ENCODE measurements at regions not wholly inside any gene's neighbourhood (a gene's known extent, or its start where the extent isn't known, plus 50 kb on each side); places are given as distances from the start of the nearest gene placed in this dataset.

DNA sequence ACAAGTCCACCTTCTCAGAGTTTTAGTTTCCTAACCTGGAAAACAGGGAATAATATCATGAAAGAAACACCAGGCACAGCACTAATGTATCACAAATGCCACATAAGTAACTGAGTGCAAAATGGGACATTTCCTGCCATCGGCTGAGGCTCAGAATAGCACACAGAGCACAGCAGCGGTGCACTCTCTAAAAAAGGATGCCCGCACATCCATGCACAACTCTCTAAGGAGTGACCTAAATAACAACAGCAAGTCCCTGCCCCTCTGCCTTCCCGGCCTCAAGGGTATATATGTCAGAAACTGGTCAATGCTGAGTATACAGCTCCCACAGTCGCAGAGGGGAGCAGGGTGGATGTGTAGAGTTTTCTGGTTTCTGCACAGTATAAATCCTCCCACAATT is 100.1 kb upstream of the ERG start:
- 78 to 84% methylated on average over 5 of the region's 5 CpGs for WGBS, 2 donors
- H3K27ac ChIP-seq (ENCODE audit: low read depth in 1 of 2, low read length in 1 of 2) = no peak overlapping the region
- no peak overlapping the region for H3K4me3 ChIP-seq
- no peaks in the 10 kb centered on the region for H3K9me3 ChIP-seq (ENCODE audit: control insufficient read depth in 4 of 4, insufficient read depth in 3 of 4, low read length in 3 of 4)
- H3K4me1 ChIP-seq (ENCODE audit: control insufficient read depth in 5 of 5, insufficient read depth in 5 of 5, low read length in 5 of 5) = no peaks in the 10 kb centered on the region
- no peak for DNase-seq
- no peak for ATAC-seq (ENCODE audit: insufficient read depth, low FRiP score)
- H3K9ac ChIP-seq (ENCODE audit: insufficient read depth in 1 of 2, low read length in 2 of 2) = no peak overlapping the region
- no peaks in the 10 kb centered on the region for H3K36me3 ChIP-seq (ENCODE audit: control insufficient read depth in 4 of 4, insufficient read depth in 4 of 4, low read length in 4 of 4)
- TF ChIP-seq, protein P1, sequence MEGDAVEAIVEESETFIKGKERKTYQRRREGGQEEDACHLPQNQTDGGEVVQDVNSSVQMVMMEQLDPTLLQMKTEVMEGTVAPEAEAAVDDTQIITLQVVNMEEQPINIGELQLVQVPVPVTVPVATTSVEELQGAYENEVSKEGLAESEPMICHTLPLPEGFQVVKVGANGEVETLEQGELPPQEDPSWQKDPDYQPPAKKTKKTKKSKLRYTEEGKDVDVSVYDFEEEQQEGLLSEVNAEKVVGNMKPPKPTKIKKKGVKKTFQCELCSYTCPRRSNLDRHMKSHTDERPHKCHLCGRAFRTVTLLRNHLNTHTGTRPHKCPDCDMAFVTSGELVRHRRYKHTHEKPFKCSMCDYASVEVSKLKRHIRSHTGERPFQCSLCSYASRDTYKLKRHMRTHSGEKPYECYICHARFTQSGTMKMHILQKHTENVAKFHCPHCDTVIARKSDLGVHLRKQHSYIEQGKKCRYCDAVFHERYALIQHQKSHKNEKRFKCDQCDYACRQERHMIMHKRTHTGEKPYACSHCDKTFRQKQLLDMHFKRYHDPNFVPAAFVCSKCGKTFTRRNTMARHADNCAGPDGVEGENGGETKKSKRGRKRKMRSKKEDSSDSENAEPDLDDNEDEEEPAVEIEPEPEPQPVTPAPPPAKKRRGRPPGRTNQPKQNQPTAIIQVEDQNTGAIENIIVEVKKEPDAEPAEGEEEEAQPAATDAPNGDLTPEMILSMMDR (IDR thresholded peaks at IDR 0.05; ENCODE audit: control extremely low read depth, extremely low read depth) = no peak
- H3K27me3 ChIP-seq (ENCODE audit: control insufficient read depth in 3 of 3, insufficient read depth in 3 of 3, low read length in 2 of 3) = peaks cover 0 to 3% (median 0%) of the 10 kb centered on the region in 3 donors

DNA sequence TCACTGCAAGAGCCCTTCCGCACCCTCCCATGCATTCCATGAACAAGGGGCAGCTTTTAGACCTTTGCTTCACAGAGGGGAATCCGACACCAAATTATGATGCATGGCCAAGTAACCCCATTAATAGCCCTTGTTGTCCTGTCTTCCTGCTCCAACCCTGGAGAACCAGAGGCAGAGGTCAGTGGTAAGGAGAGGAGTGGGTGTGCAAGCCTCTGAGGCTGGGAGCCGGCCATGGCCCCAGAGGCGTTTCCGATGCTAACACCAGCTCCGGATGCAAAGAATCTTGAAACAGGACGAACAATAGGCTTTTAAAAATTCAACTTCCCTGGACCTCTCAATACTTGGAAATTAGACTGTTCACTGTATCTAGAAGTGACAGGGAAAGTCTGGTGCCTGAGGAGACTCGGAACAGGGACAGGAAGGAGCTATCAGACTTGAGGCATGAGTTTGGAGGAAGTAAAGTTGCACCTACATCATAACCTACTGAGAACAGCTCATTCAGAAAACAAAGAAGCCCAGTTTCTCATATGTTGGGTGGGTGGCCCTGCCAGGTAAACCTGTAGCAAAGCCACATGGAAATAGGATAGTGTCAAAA is 101.2 kb upstream of the ERG start:
- Histone ChIP-seq H3K27ac (ENCODE audit: low read depth in 1 of 2, low read length in 1 of 2) (no peak overlapping the region), H3K9ac (ENCODE audit: insufficient read depth in 1 of 2, low read length in 2 of 2) (no peak overlapping the region), H3K27me3 (ENCODE audit: control insufficient read depth in 3 of 3, insufficient read depth in 3 of 3, low read length in 2 of 3) (peaks cover 0 to 3% (median 0%) of the 10 kb centered on the region in 3 donors), H3K9me3 (ENCODE audit: control insufficient read depth in 4 of 4, insufficient read depth in 3 of 4, low read length in 3 of 4) (no peaks in the 10 kb centered on the region), H3K4me1 (ENCODE audit: control insufficient read depth in 5 of 5, insufficient read depth in 5 of 5, low read length in 5 of 5) (no peaks in the 10 kb centered on the region), H3K4me3 (no peak overlapping the region), H3K36me3 (ENCODE audit: control insufficient read depth in 4 of 4, insufficient read depth in 4 of 4, low read length in 4 of 4) (no peaks in the 10 kb centered on the region)
- DNase-seq (no peak), ATAC-seq (ENCODE audit: insufficient read depth, low FRiP score) (no peak)
- 70 to 73% methylated on average over 8 of the region's 8 CpGs for WGBS, 2 donors
- TF ChIP-seq, protein P1 (IDR thresholded peaks at IDR 0.05; ENCODE audit: control extremely low read depth, extremely low read depth) = no peak

DNA sequence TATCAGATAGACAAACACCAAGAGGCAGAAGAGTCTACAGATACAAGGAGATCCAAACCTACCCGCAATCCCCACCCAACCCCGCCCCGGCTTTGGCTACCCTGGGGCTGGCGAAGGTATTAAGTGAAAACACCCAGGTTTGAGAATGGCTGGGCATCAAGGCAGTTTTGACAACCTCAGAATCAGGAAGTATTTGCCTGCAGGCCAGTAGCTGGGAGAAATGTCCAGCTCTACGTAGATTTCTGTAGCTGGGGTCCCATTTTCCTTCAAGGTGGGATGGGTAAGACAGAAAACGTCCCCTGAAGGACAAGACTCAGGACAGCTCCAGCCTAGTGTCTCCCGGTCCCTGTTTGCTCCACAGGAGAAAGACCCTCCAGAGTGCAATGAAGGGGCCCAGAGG is 101.8 kb upstream of the ERG start:
- 95% methylated on average over 7 of the region's 7 CpGs for WGBS, 2 donors
- H3K27me3 ChIP-seq (ENCODE audit: control insufficient read depth in 3 of 3, insufficient read depth in 3 of 3, low read length in 2 of 3) = peaks cover 0 to 3% (median 0%) of the 10 kb centered on the region in 3 donors
- H3K27ac ChIP-seq (ENCODE audit: low read depth in 1 of 2, low read length in 1 of 2) = no peak overlapping the region
- no peaks in the 10 kb centered on the region for H3K9me3 ChIP-seq (ENCODE audit: control insufficient read depth in 4 of 4, insufficient read depth in 3 of 4, low read length in 3 of 4)
- H3K36me3 ChIP-seq (ENCODE audit: control insufficient read depth in 4 of 4, insufficient read depth in 4 of 4, low read length in 4 of 4) = no peaks in the 10 kb centered on the region
- no peaks in the 10 kb centered on the region for H3K4me1 ChIP-seq (ENCODE audit: control insufficient read depth in 5 of 5, insufficient read depth in 5 of 5, low read length in 5 of 5)
- TF ChIP-seq, protein P1 (IDR thresholded peaks at IDR 0.05; ENCODE audit: control extremely low read depth, extremely low read depth) = no peak
- H3K9ac ChIP-seq (ENCODE audit: insufficient read depth in 1 of 2, low read length in 2 of 2) = no peak overlapping the region
- DNase-seq = no peak
- ATAC-seq (ENCODE audit: insufficient read depth, low FRiP score) = no peak
- no peak overlapping the region for H3K4me3 ChIP-seq

DNA sequence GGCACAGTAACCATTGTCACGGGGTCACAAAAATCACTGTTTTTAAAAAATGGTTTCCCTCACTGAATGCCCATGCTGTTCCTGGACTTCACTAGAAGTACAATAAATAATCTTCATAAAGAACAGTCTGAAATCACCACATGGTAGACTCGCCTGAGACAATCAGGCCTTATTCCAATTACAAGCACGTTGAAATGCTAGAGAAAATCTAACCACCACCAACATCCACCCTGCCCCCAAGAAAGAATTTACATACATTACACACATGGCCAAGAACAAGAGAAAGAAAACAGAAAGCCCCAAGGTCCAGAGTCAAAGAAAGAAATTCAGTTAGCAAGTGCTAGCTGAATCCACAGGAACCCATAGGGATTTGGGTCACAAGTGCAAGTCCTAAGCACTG is 107.0 kb upstream of the ERG start:
- TF ChIP-seq, protein P1 (IDR thresholded peaks at IDR 0.05; ENCODE audit: control extremely low read depth, extremely low read depth) = no peak
- DNase-seq = no peak
- peaks cover 0 to 5% (median 0%) of the 10 kb centered on the region in 3 donors for H3K27me3 ChIP-seq (ENCODE audit: control insufficient read depth in 3 of 3, insufficient read depth in 3 of 3, low read length in 2 of 3)
- no peak overlapping the region for H3K27ac ChIP-seq (ENCODE audit: low read depth in 1 of 2, low read length in 1 of 2)
- H3K4me1 ChIP-seq (ENCODE audit: control insufficient read depth in 5 of 5, insufficient read depth in 5 of 5, low read length in 5 of 5) = no peaks in the 10 kb centered on the region
- no peak overlapping the region for H3K9ac ChIP-seq (ENCODE audit: insufficient read depth in 1 of 2, low read length in 2 of 2)
- H3K36me3 ChIP-seq (ENCODE audit: control insufficient read depth in 4 of 4, insufficient read depth in 4 of 4, low read length in 4 of 4) = no peaks in the 10 kb centered on the region
- no peak for ATAC-seq (ENCODE audit: insufficient read depth, low FRiP score)
- WGBS, 2 donors = 93 to 95% methylated on average over 3 of the region's 3 CpGs
- no peaks in the 10 kb centered on the region for H3K9me3 ChIP-seq (ENCODE audit: control insufficient read depth in 4 of 4, insufficient read depth in 3 of 4, low read length in 3 of 4)
- no peak overlapping the region for H3K4me3 ChIP-seq

All from lung (tissue), 11 donors.